BLaER1 (cell line): ENCODE measurements at regions not wholly inside any gene's neighbourhood (a gene's known extent, or its start where the extent isn't known, plus 50 kb on each side); places are given as distances from the start of the nearest gene placed in this dataset.

Source experiments
- H3K27ac ChIP-seq: shearing (Covaris generic); formaldehyde crosslinking; 2 replicates; pipeline ENCODE4 v1.8.1; 2022
- H3K27me3 ChIP-seq: shearing (Covaris generic); formaldehyde crosslinking; 2 replicates; pipeline ENCODE4 v1.8.1; 2022
- H3K36me3 ChIP-seq: shearing (Covaris generic); formaldehyde crosslinking; 2 replicates; pipeline ENCODE4 v1.8.1; 2022
- H3K4me1 ChIP-seq: shearing (Covaris generic); formaldehyde crosslinking; 2 replicates; pipeline ENCODE4 v1.8.1; 2022
- H3K4me2 ChIP-seq: shearing (Covaris generic); formaldehyde crosslinking; 2 replicates; pipeline ENCODE4 v1.8.1; 2022
- H3K4me3 ChIP-seq: shearing (Covaris generic); formaldehyde crosslinking; 2 replicates; pipeline ENCODE4 v1.8.1; 2022
- H3K9ac ChIP-seq: shearing (Covaris generic); formaldehyde crosslinking; 2 replicates; pipeline ENCODE4 v1.8.1; 2022
- H3K9me3 ChIP-seq: shearing (Covaris generic); formaldehyde crosslinking; 2 replicates; pipeline ENCODE4 v1.8.1; 2022
- H4K20me1 ChIP-seq: shearing (Covaris generic); formaldehyde crosslinking; 2 replicates; pipeline ENCODE4 v1.8.1; 2022
- Cebpa-rat ChIP-seq: shearing (Covaris generic); IDR thresholded peaks from 2 replicates; pipeline ENCODE4 v1.8.1; 2022

DNA sequence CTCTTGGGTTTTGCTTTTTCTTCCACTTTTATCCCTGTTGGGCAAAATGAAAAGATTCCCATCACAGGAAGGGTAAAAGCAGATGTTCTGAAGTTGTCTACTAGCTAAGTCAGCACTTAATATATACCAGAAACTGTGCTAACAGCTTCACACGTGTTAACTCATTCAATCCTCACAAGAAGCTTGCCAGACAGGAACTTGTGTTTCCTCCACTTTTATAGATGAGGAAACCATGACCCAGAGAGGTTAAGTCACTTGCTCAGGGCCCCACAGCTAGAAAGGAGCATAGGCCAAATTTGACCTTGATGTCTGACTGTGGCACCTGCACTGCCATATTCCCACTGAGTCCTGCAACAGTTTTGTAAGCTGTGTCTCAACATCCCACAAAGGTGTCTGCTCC, 76.8 kb upstream of the EPC2 start:
- Histone ChIP-seq H3K27ac (no peak overlapping the region), H3K9me3 (no peaks in the 10 kb centered on the region), H3K4me2 (no peak overlapping the region), H4K20me1 (no peaks in the 10 kb centered on the region), H3K9ac (no peak overlapping the region), H3K27me3 (no peaks in the 10 kb centered on the region), H3K36me3 (no peaks in the 10 kb centered on the region), H3K4me3 (no peak overlapping the region), H3K4me1 (no peaks in the 10 kb centered on the region)
- no peak for TF ChIP-seq Cebpa-rat

DNA sequence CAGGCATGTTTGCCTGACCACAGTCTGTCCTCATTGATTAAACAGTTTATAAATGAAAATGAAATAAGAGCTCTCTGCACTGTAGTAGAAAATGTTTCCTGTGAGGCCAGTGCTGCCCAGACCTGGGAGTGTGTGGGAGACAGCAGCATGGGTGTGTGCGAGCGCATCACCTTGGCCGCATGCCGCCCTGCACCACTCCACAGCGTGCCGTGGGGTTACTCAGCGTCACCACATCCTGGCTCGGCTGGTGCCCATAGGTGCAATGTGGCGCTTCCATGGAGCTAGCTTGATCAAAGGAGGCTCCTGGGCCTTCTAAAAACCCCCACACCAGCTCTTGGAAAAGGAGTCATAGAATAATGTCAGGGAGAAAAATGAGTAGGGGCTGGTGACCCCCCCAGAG, 76.0 kb upstream of the EPC2 start:
- Histone ChIP-seq H3K9ac (no peak overlapping the region), H3K4me3 (no peak overlapping the region), H3K4me1 (no peaks in the 10 kb centered on the region), H3K27me3 (no peaks in the 10 kb centered on the region), H3K27ac (no peak overlapping the region), H3K9me3 (no peaks in the 10 kb centered on the region), H4K20me1 (no peaks in the 10 kb centered on the region), H3K36me3 (no peaks in the 10 kb centered on the region), H3K4me2 (no peak overlapping the region)
- no peak for TF ChIP-seq Cebpa-rat

DNA sequence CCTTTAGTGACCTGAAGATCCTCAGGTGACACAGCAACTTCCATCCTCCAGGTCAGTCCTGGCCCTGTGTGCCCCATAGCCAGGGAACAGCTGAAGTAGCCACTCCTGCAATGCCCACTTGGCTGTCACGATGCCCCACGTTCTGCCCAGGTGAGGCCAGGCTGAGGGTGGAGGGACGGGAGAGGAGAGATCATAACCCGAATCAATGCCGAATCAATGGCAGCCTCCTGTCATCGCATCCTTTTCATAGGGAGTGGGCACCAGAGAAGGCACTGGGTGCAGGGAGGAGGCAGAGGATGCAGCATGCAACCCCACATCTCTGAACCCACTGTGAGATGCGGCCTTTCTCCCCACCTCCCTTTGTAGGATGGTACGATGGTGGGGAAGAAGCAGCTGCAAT, 75.3 kb upstream of the EPC2 start:
- Histone ChIP-seq H3K4me3 (no peak overlapping the region), H3K9ac (no peak overlapping the region), H3K4me2 (no peak overlapping the region), H3K36me3 (no peaks in the 10 kb centered on the region), H3K9me3 (no peaks in the 10 kb centered on the region), H3K27ac (no peak overlapping the region), H4K20me1 (no peaks in the 10 kb centered on the region), H3K27me3 (no peaks in the 10 kb centered on the region), H3K4me1 (no peaks in the 10 kb centered on the region)
- TF ChIP-seq Cebpa-rat, result no peak

DNA sequence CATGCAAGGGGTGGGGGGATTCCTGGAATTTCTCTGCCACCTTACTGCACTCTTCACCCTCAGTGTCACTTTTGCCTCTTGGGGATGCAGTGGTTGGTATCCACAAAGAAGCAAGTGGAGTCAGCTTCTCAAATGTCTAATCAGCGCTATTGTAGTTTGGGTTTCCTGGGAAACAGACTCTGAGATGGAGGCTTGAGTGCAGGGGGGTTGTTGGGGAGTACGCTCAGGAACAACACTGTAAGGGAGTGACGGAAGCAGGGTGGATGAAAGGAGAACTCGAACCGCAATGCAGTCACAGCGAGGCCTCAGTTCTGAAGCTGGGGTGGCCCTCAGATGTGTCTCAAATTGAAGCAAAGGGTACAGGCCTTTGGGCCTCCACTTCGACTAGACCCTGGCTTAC, 73.6 kb upstream of the EPC2 start:
- Histone ChIP-seq H3K4me3 (no peak overlapping the region), H3K4me1 (no peaks in the 10 kb centered on the region), H3K4me2 (no peak overlapping the region), H3K27me3 (no peaks in the 10 kb centered on the region), H4K20me1 (no peaks in the 10 kb centered on the region), H3K36me3 (no peaks in the 10 kb centered on the region), H3K9me3 (no peaks in the 10 kb centered on the region), H3K9ac (no peak overlapping the region), H3K27ac (no peak overlapping the region)
- no peak for TF ChIP-seq Cebpa-rat

DNA sequence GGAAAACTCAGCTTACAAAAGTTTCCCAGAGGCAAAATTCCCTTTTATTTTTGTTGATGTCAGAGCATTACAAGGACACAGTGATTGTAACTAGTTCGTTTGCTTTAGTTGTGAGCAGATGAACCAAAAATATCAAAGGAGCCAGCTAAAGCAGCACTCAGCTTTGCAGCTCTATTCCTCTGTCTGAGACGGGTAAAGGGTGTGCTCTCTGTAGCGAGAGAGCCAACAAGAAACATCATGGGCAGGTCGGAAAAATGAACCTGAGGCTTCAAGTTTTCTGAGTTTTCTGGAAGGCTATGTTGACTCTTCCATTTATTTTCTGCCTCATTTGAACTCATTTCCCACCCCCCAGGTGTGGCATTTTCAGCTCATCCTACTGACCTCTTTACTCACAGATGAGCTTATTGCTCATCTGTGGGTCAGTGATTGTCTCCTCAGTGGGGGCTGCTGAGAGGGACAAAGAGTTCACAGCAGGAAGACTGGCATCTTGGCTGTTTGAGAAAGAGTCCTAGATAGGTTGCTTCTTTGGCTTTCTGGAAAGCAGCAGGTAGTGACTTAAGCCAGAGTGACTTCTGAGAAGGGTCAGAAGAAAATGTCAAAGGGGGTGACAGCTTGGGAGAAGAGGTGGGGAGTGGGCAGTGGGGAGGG, 66.6 kb upstream of the EPC2 start:
- no peaks in the 10 kb centered on the region for H3K36me3 ChIP-seq
- no peaks in the 10 kb centered on the region for H4K20me1 ChIP-seq
- peaks cover 2% of the 10 kb centered on the region for H3K4me1 ChIP-seq
- H3K9ac ChIP-seq, result no peak overlapping the region
- no peak overlapping the region for H3K4me2 ChIP-seq
- H3K4me3 ChIP-seq, result no peak overlapping the region
- no peak overlapping the region for H3K27ac ChIP-seq
- no peaks in the 10 kb centered on the region for H3K9me3 ChIP-seq
- TF ChIP-seq Cebpa-rat, result no peak
- H3K27me3 ChIP-seq, result no peaks in the 10 kb centered on the region

DNA sequence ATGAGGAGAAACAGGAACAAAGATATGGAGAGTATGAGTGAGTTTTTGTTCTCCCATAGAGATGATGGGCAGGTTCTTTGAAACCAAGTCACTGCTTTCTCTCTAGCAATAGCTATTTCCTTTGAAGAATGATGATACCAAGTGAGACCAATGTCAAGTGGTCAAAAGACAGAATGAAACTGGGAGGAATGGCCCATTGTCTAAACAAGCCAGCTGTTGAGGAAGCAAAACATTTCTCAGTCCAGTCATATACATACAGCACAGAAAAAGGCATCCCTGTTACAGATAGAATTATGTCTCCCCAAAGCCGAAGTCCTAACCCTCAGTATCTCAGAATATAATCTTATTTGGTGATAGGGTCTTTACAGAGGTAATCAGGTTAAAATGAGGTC, 66.1 kb upstream of the EPC2 start:
- Histone ChIP-seq H3K27me3 (no peaks in the 10 kb centered on the region), H3K9me3 (no peaks in the 10 kb centered on the region), H3K27ac (no peak overlapping the region), H3K4me2 (no peak overlapping the region), H3K36me3 (no peaks in the 10 kb centered on the region), H3K9ac (no peak overlapping the region), H3K4me1 (peaks cover 7% of the 10 kb centered on the region), H3K4me3 (no peak overlapping the region), H4K20me1 (no peaks in the 10 kb centered on the region)
- no peak for TF ChIP-seq Cebpa-rat

DNA sequence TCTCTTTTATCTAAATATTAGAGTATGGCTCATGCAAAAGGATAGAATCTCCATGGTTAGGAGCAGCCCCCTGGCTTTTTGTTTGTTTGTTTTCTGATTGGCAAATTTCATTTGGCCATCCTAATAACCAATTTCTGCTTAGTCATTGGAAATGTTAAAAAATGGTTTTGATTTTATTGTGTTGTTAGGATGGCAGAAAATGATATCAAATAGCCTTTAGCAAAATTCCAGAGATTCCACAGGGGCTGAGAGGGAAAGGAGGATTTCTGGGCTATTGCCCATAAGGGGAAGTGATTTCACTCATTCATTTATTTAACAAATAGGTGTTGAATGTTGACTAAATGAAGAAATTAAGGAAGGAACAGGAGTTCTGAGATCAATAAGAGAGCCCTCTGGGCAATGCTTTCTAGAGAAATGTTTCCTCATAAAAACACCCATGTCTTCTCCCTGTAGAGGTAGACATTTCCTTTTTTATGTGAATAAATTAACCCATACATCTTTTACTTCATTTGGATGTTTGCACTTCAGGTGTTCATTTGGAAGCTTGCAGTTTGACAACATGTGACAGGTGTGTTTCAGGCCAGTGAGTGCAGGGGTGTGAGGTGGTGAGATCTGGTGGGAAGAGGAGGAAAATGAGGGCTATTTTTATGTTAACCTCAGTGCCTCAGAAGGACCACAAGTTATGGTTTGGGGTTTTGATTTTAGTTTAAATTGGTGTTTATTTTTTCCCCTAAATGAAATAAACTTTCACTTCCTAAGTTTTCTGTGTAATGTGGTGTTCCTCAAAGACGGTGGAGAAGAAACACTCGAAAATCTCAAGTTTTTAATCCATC, 61.7 kb upstream of the EPC2 start:
- H3K4me2 ChIP-seq, result peak overlapping the region; percentile 24

DNA sequence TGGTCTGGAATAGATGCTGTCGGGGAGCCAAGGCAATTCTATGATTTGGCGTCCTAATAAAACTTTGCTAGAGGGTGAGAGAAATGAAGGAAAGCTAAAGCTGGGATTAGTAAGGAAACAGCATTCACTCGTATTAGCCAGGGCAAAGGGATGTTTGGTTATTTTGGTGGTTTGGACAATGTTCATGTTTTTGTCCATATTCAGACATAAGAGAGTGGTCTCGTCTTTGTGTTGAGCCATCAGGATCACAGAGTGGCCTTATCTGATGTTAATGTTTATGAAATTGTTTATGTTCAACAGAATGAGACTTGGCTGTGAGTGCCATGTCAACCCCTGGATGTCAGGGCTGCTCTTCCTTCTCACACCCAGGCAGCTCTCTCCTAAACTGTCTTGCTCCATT, 58.9 kb upstream of the EPC2 start:
- Histone ChIP-seq H3K27me3 (no peaks in the 10 kb centered on the region), H3K4me1 (peaks cover 9% of the 10 kb centered on the region), H4K20me1 (no peaks in the 10 kb centered on the region), H3K4me3 (no peak overlapping the region), H3K9ac (no peak overlapping the region), H3K36me3 (no peaks in the 10 kb centered on the region), H3K4me2 (no peak overlapping the region), H3K9me3 (no peaks in the 10 kb centered on the region), H3K27ac (no peak overlapping the region)
- TF ChIP-seq Cebpa-rat, result no peak

More for the DNA sequence above, 61.7 kb upstream of the EPC2 start:
- Histone ChIP-seq H3K4me1 (peaks cover 9% of the 10 kb centered on the region), H3K27ac (no peak overlapping the region), H4K20me1 (no peaks in the 10 kb centered on the region), H3K36me3 (no peaks in the 10 kb centered on the region), H3K9ac (no peak overlapping the region), H3K27me3 (no peaks in the 10 kb centered on the region), H3K4me3 (no peak overlapping the region), H3K9me3 (no peaks in the 10 kb centered on the region)
- no peak for TF ChIP-seq Cebpa-rat

DNA sequence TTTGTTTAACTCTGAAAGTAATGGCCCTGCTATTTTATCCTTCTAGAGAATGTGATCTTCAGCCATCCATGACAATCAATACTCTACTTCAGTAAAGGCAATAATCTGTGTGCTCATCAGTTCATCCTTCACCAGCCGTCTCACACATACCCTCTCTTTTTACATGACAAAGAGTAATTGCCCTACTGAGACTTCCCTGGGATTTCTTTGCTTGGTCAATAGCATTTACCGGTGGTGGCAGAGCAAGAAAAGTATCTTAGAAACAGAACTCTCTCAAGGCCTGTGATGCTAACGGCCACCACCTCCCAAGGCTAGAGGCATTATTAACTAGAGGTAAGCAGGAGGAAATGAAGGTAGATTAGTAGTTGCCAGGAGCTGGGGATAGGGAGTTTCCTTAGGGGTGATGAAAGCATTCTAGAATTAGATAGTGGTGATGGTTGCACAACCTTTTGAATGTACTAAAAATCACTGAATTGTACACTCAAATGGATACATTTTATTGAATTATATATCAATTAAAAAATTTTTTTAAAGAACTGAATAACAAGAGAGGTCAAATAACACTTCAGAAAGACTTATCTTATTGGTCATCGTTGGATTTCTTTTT, 57.9 kb upstream of the EPC2 start:
- no peaks in the 10 kb centered on the region for H3K27me3 ChIP-seq
- peaks cover 9% of the 10 kb centered on the region for H3K4me1 ChIP-seq
- H3K9me3 ChIP-seq, result no peaks in the 10 kb centered on the region
- no peaks in the 10 kb centered on the region for H3K36me3 ChIP-seq
- no peak overlapping the region for H3K4me3 ChIP-seq
- no peak overlapping the region for H3K9ac ChIP-seq
- no peaks in the 10 kb centered on the region for H4K20me1 ChIP-seq
- no peak for TF ChIP-seq Cebpa-rat
- no peak overlapping the region for H3K27ac ChIP-seq
- no peak overlapping the region for H3K4me2 ChIP-seq

DNA sequence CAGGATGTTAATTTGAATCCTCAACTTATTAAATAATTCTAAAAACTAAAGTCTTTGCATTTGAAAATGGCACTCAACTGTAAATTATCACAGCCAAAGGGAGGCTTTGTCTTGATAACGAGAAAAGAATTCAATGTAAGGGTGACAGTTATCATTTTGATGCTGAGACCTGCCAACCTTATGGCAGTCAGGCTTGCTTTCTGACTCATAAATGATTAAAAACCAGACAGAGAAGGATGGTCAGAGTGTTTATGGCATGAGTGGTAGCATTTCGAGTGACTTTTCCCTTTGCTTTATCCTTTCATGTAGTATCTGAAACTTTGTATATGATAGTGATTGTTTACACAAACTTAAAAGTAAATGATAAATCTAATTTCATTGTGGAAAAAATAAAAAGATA, 53.9 kb upstream of the EPC2 start:
- no peaks in the 10 kb centered on the region for H4K20me1 ChIP-seq
- no peak overlapping the region for H3K4me3 ChIP-seq
- no peak overlapping the region for H3K9ac ChIP-seq
- no peak overlapping the region for H3K27ac ChIP-seq
- no peaks in the 10 kb centered on the region for H3K27me3 ChIP-seq
- TF ChIP-seq Cebpa-rat, result no peak
- no peak overlapping the region for H3K4me2 ChIP-seq
- peaks cover 11% of the 10 kb centered on the region for H3K4me1 ChIP-seq
- no peaks in the 10 kb centered on the region for H3K9me3 ChIP-seq
- H3K36me3 ChIP-seq, result no peaks in the 10 kb centered on the region
